ENCODE measurements at regions not wholly inside any gene's neighbourhood (a gene's known extent, or its start where the extent isn't known, plus 50 kb on each side); places are given as distances from the start of the nearest gene placed in this dataset.

DNA sequence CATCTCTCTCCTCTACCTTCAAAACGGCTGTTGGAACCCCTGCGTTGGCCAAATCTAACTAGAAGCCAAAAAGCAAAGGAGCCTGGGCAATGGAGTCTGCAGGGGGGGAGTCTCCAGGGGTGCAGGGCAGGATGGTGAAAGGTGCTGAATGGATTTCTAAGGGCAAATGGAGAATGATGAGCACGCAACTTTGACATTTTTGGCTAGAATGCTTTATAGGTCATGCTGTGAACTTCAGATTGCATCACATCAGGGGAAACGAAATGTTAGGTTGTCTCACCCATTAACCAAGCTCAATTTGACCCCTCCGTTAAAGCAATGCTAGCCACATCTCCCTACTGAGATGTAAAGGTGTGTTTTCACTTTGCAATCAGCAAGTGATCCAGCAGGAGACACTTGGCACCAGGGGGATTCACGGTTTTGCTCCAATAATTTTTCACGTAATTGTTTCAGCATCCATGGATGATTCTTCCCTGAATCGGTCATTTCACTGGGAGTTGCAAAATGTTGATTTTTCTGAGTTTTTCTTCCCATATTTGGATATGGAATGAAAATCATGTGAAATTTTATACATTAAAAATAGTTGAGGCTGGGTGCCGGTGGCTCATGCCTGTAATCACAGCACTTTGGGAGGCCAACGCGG is 78.0 kb upstream of the MDM1 start:
- H3K27ac Mint-ChIP-seq: no peak overlapping the region
- H3K27me3 Mint-ChIP-seq: peaks cover 0 to 8% (median 0%) of the 10 kb centered on the region in 3 donors
- no peak overlapping the region for H3K4me3 Mint-ChIP-seq
- H3K9me3 Mint-ChIP-seq: no peaks in the 10 kb centered on the region
- ATAC-seq (ENCODE audit: low read depth in 2 of 2) (no peak), DNase-seq (no peak)
- H3K36me3 Mint-ChIP-seq: no peaks in the 10 kb centered on the region
- peaks cover 0 to 2% (median 0%) of the 10 kb centered on the region in 3 donors for H3K4me1 Mint-ChIP-seq

GRCh38 chr12:68411371-68411770 is 79.2 kb upstream of the MDM1 start:
- H3K36me3 Mint-ChIP-seq: no peaks in the 10 kb centered on the region
- no peak for DNase-seq
- H3K27ac Mint-ChIP-seq: no peak overlapping the region
- no peaks in the 10 kb centered on the region for H3K9me3 Mint-ChIP-seq
- peaks cover 0 to 2% (median 0%) of the 10 kb centered on the region in 3 donors for H3K4me1 Mint-ChIP-seq
- H3K4me3 Mint-ChIP-seq: no peak overlapping the region
- peaks cover 0 to 8% (median 0%) of the 10 kb centered on the region in 3 donors for H3K27me3 Mint-ChIP-seq
- ATAC-seq (ENCODE audit: low read depth in 2 of 2): no peak

GRCh38 chr12:68414988-68415387 is 82.8 kb upstream of the MDM1 start:
- Mint-ChIP-seq H3K27me3 (no peaks in the 10 kb centered on the region), H3K4me1 (peaks cover 4 to 6% (median 5%) of the 10 kb centered on the region in 3 donors), H3K4me3 (no peak overlapping the region), H3K27ac (peak overlapping the region in 1 of 6 donors; percentile 12), H3K36me3 (no peaks in the 10 kb centered on the region), H3K9me3 (no peaks in the 10 kb centered on the region)
- ATAC-seq (ENCODE audit: low read depth in 2 of 2) (peak; percentile 47 to 48), DNase-seq (no peak)

GRCh38 chr12:68416350-68416749 is 84.2 kb upstream of the MDM1 start:
- no peaks in the 10 kb centered on the region for H3K9me3 Mint-ChIP-seq
- no peaks in the 10 kb centered on the region for H3K36me3 Mint-ChIP-seq
- no peaks in the 10 kb centered on the region for H3K27me3 Mint-ChIP-seq
- ATAC-seq (ENCODE audit: low read depth in 2 of 2) (no peak), DNase-seq (no peak)
- peaks cover 4 to 10% (median 6%) of the 10 kb centered on the region in 3 donors for H3K4me1 Mint-ChIP-seq
- H3K4me3 Mint-ChIP-seq: no peak overlapping the region
- peak overlapping the region in 2 of 6 donors; percentile 4 to 58 for H3K27ac Mint-ChIP-seq

GRCh38 chr12:68416826-68417225 is 84.7 kb upstream of the MDM1 start:
- no peaks in the 10 kb centered on the region for H3K27me3 Mint-ChIP-seq
- no peaks in the 10 kb centered on the region for H3K9me3 Mint-ChIP-seq
- no peak for ATAC-seq (ENCODE audit: low read depth in 2 of 2)
- no peak overlapping the region for H3K27ac Mint-ChIP-seq
- peaks cover 4 to 10% (median 6%) of the 10 kb centered on the region in 3 donors for H3K4me1 Mint-ChIP-seq
- no peaks in the 10 kb centered on the region for H3K36me3 Mint-ChIP-seq
- DNase-seq: no peak
- H3K4me3 Mint-ChIP-seq: no peak overlapping the region

DNA sequence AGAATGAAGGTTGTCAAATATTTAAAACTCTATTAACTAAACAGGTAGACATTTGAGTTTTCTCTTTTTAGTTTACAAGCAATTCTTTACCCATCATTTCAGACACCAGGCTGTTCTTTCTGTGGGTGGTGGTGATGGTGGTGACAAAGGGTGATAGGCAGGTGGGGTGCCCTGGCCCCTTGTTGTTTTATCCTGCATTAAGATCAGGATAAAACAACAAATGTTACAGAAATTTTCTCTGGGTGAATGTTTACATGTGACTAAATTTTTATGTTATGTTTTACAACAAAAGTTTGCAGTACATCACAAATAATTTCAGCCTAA is 85.9 kb upstream of the MDM1 start:
- Mint-ChIP-seq H3K4me3 (no peak overlapping the region), H3K9me3 (no peaks in the 10 kb centered on the region), H3K27me3 (no peaks in the 10 kb centered on the region), H3K27ac (peak overlapping the region in 2 of 6 donors; percentile 49 to 76), H3K4me1 (peaks cover 4 to 10% (median 6%) of the 10 kb centered on the region in 3 donors), H3K36me3 (peaks cover 0 to 2% of the 10 kb centered on the region in 2 donors)
- DNase-seq (no peak), ATAC-seq (ENCODE audit: low read depth in 2 of 2) (no peak)

DNA sequence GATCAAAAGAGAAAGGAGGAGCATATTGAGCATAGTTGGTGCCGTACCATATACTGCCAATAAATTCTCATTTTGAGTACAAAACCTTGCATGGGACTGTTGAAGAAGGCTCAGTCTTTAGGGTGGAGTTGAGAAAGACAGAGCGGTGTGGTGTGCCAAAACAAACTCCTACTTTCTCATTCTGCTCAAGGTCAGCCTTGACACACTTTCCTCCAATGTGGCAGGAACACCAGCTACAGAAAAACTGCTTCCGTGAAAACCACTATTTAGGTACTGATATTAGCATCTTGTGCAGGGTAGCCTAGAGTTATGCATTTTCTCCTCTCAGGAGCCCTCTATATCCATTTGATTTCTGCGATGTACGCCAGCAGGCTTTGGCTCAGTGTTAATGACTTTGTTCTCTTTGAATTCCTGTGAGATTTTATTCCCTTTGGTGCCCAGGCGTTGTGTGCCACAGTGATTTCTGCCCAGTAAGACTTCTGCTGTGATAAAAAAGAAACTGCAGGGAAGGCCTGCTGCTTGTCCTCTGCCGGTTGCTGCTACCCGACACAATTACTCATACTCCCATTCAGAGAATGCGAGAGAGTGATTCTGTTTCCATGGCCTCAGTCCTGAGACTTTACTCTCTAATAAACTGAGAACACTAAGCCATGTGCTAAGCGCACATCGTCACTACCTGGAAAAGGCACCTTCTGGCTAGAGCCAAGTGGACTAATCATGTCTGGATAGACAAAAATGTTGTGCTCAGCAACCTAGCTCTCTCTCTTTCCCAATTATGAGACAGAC is 88.3 kb upstream of the MDM1 start:
- DNase-seq: no peak
- ATAC-seq (ENCODE audit: low read depth in 2 of 2): no peak
- Mint-ChIP-seq H3K9me3 (no peaks in the 10 kb centered on the region), H3K4me1 (peaks cover 4 to 8% (median 6%) of the 10 kb centered on the region in 3 donors), H3K27me3 (no peaks in the 10 kb centered on the region), H3K27ac (peak overlapping the region in 1 of 6 donors; percentile 4), H3K4me3 (no peak overlapping the region), H3K36me3 (peaks cover 0 to 5% of the 10 kb centered on the region in 2 donors)

DNA sequence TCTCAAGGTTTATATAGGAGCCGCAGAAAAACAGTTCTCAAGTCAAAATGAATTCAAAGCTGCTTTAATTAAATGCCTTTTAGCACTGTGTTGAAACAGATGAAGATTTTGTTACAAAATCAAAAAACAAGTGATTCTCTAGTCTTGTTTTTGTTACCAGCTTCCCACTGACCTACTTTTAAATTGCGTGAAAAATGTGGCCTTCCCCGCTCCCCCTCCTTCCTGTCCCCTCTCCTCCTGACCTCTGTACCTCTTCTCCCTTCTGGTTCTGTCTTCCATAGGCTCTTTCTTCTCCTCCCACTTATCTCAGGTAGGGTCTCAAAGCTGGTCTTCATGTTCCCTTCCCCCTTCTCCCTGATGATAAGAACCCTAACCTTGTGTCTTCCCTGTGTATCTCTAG is 90.0 kb upstream of the MDM1 start:
- DNase-seq (no peak), ATAC-seq (ENCODE audit: low read depth in 2 of 2) (no peak)
- Mint-ChIP-seq H3K4me1 (peaks cover 4 to 8% (median 6%) of the 10 kb centered on the region in 3 donors), H3K9me3 (no peaks in the 10 kb centered on the region), H3K27me3 (no peaks in the 10 kb centered on the region), H3K4me3 (no peak overlapping the region), H3K36me3 (peaks cover 0 to 5% of the 10 kb centered on the region in 2 donors), H3K27ac (no peak overlapping the region)

- no peak for DNase-seq
- peaks cover 0 to 5% of the 10 kb centered on the region in 2 donors for H3K36me3 Mint-ChIP-seq
- H3K4me3 Mint-ChIP-seq: peak overlapping the region in 1 of 8 donors; percentile 10
- peaks cover 4 to 8% (median 6%) of the 10 kb centered on the region in 3 donors for H3K4me1 Mint-ChIP-seq
- H3K27ac Mint-ChIP-seq: no peak overlapping the region
- no peaks in the 10 kb centered on the region for H3K27me3 Mint-ChIP-seq
- no peak for ATAC-seq (ENCODE audit: low read depth in 2 of 2)
- no peaks in the 10 kb centered on the region for H3K9me3 Mint-ChIP-seq
Observed at GRCh38 chr12:68422956-68423574, 90.9 kb upstream of the MDM1 start.

DNA sequence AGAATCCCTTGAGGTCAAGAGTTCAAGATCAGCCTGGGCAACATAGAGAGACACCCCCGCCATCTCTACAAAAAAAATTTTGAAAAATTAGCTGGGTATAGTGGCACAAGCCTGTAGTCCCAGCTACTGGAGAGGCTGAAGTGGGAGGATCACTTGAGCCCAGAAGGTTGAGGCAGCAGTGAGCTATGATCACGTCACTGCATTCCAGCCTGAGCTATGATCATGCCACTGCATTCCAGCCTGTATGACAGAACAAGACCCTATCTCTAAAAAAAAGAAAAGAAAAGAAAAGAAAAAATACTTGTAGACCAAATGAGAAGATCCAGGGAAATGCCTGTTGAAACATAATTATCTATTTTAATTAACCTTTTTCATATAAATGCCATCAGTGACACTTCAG is 93.8 kb upstream of the MDM1 start:
- DNase-seq (no peak), ATAC-seq (ENCODE audit: low read depth in 2 of 2) (no peak)
- no peak overlapping the region for H3K4me3 Mint-ChIP-seq
- H3K4me1 Mint-ChIP-seq: no peaks in the 10 kb centered on the region
- H3K36me3 Mint-ChIP-seq: peaks cover 0 to 5% of the 10 kb centered on the region in 2 donors
- H3K9me3 Mint-ChIP-seq: no peaks in the 10 kb centered on the region
- no peaks in the 10 kb centered on the region for H3K27me3 Mint-ChIP-seq
- H3K27ac Mint-ChIP-seq: no peak overlapping the region

- Mint-ChIP-seq H3K9me3 (no peaks in the 10 kb centered on the region), H3K4me3 (no peak overlapping the region), H3K4me1 (no peaks in the 10 kb centered on the region), H3K27me3 (no peaks in the 10 kb centered on the region), H3K36me3 (peaks cover 0 to 2% of the 10 kb centered on the region in 2 donors), H3K27ac (peak overlapping the region in 1 of 6 donors; percentile 69)
- DNase-seq (no peak), ATAC-seq (ENCODE audit: low read depth in 2 of 2) (no peak)
Observed at GRCh38 chr12:68428211-68428610, 96.0 kb upstream of the MDM1 start.

GRCh38 chr12:68428724-68429501 is 96.8 kb upstream of the MDM1 start:
- Mint-ChIP-seq H3K36me3 (no peaks in the 10 kb centered on the region), H3K4me3 (no peak overlapping the region), H3K27ac (peak overlapping the region in 1 of 6 donors; percentile 69), H3K4me1 (no peaks in the 10 kb centered on the region), H3K9me3 (no peaks in the 10 kb centered on the region), H3K27me3 (no peaks in the 10 kb centered on the region)
- ATAC-seq (ENCODE audit: low read depth in 2 of 2) (no peak), DNase-seq (no peak)

DNA sequence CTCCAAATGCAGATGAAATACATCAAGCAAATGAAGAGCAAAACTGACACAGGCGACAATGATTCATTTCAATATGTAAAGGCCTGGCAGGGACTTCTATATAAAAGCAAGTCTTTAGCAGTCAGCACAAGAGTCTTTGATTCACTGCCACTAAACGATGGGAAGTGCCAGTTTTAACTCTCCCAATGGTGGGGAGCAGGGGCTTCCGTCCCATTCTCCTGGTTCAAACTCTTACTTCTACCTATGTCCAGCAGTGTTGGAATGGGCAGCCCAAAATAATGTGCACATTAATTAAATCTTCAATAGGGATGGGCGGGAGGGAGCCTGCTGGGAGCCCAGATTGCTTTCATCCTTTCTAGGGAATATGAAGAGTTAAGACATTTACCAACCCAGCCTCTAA is 97.5 kb upstream of the MDM1 start:
- Mint-ChIP-seq H3K4me3 (no peak overlapping the region), H3K9me3 (peaks cover 0 to 3% (median 0%) of the 10 kb centered on the region in 7 donors), H3K36me3 (no peaks in the 10 kb centered on the region), H3K4me1 (no peaks in the 10 kb centered on the region), H3K27ac (no peak overlapping the region), H3K27me3 (no peaks in the 10 kb centered on the region)
- DNase-seq (no peak), ATAC-seq (ENCODE audit: low read depth in 2 of 2) (no peak)
